ENCODE measurements at regions not wholly inside any gene's neighbourhood (a gene's known extent, or its start where the extent isn't known, plus 50 kb on each side); places are given as distances from the start of the nearest gene placed in this dataset.
"Not testable (repeated sequence)": the region's sequence is repeated elsewhere in the genome, so short reads cannot be mapped to it uniquely, and the experiment has no call there.

DNA sequence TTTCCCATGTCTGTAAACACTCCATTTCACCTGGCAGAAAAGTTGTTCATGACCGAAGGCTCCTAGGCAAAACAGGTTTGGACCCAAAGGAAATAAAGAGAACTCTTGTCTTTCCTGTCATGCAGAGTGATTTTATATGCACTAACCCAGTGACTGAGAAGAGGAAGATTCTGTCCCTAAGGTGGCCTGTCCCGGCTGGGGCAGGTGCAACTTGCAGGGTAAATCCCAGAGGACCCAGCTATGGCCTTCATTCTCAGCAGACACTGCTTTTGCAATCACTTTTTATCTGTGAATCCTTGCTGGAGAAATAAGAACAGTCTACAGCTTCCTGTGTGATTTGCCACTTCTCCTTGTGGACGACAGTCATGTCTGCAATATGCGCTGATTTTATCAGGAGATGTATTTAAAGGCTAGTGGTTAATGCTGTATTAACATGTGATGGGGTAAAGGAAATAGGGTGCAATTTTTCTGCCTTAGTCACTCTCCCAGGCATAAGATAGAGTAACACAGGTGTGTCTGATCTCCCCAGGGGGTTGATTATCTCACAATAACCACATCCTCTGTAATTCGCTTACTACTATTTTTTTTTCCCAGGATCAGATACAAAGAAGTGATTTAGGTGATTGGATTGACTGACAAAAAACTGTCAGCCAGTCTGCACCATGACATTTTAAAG is 696.8 kb upstream of the SOX9 start:
- DNase-seq, result peak; percentile 85

DNA sequence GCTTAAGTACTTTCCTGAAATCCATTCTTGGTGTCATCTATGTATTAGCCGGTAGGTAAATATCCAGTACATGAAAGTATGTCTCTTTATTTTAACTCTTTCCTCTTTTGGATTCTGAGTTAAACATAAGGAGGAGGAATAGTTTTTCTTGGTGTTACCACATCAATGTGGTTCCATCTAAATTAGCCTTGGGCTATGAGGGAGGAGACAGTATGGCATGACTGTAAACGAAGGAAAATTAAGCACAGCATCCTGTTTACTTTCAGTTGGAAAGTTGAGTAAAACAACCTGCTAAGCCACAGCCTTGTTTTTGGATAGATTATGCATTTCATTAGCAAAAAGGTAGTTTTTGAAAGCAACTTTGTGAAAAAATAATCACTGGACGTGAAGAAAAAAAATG is 693.0 kb upstream of the SOX9 start:
- peak; percentile 20 for DNase-seq

DNA sequence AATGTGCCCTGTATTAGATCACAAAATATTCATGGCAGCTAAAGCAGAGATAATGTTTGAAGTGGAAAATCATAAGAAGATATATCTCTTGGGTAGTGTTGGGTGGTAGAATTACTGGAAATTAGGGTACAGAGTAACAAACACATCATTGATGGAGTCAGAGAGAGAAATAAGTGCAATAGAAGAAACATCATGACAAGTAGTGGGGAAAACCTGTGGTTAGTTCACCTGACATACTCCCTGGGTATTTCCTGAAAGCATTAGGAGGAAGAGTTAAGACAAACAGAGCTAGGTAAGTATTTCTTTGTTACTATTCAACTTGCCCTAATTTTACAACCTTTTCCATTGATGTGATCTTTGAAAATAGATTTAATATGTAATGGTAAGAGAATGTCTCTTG is 691.9 kb upstream of the SOX9 start:
- no peak for DNase-seq

DNA sequence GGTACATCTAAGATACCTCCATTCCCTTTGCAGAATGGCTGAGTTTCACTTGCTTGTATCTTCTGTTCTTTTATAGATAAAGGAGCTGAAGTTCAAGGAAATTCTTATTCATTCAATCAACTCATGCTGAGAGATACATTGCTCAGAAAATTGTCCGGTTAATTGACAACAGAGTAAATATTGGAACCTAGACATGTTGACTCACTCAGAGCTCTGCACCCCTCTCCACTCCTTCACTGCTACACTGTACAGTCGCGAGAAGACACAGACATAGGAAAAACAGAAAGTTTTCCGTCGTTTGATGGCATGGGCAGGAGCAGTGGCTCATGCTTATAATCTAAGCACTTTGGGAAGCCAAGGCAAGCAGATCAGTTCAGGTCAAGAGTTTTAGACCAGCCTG is 690.5 kb upstream of the SOX9 start:
- no peak for DNase-seq

DNA sequence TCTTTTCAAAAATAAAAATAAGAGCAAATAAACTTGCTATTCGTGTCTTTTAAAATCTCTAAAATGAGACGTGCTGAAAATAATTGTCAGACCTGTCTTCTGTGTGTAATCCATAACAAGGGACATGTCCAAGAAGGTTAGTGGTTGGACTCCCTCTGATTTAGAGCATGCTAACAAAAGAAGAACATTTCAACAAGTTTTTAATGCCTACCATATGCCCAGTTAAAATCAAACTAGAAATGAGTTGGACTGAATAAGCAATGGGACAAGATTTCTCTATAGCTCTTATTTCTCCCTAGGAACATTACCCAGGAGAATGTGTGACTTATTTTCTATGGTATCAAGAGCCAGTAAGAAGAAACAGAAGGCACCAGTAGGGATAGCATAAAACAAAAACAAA is 689.7 kb upstream of the SOX9 start:
- DNase-seq, result no peak

DNA sequence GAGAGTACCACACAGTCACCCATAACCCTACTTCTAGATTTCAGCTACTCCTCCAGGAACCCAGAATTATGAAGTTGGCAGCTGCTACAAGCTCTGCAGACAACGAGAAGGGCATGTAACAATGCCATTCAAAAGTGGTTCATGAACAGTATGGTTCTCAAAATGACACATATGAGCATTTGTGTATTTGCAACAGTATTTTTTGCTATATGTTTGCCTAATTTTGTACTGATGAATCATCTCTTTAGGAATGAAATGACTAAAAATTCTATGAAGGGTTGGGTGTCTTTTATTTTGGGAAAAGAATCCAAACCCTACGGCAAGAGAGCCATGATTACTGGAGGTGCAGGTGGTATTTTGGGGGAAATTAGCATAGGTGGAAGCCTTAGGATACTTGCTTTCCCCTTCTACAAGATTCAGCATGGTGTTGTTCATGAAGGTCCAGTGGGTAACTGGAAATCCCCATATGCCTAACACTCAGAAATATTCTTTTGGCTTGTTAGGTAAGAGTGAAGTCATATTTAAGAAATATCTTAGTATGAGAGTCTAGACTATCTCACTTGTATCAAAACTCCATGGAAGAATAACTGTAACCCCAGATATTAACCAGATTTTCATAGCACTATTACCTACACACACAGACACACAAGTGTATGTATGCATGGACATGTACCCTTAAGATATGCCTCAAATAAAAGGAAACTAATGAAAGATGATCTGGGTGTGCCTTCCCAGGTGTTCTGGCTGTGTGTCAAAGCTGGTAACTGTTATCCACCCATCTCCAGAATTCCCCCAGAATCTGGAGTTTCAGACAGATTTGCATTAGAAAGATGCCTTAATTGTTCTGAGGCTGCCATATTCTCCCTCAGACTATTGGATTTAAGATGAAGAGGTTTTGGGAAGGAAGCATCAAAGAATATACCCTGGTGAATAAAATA is 688.2 kb upstream of the SOX9 start:
- DNase-seq, result peak; percentile 16

DNA sequence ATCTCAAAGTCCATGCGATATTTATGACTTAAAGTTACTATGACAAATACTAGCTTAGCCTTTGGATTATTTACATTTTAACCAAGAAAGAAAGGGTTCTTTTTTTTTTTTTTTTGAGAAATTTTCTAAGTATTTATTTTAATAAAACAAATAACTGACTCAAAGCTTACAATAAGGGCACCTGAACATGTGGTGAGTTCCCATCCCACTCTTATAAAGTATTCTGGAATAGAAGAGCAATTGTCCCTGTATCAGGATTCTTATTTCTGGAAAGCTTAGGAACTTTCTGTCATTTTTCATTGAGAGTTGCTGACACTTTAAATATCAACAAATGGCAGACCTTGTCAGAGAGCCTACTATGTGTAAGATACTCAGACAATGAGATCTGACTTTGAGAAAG is 686.1 kb upstream of the SOX9 start:
- DNase-seq, result no peak

DNA sequence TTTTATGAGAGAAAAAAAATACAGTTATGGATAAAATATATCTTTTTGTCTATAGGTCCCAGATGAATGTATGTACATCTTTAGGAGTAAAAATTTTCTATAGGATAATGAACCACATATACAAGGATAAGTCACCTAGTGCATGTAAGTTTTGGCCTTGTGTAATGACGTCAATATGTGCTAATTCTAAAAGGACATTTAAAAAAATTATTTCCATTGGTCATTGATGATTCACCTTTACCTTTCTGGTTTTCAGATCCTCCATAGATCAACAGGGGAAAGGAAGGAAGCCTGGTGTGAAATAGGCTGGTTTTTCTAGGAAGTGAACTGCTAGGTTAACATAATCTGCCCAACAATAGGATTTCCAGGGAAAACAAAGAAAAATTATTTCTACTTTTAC is 684.3 kb upstream of the SOX9 start:
- DNase-seq, result no peak

DNA sequence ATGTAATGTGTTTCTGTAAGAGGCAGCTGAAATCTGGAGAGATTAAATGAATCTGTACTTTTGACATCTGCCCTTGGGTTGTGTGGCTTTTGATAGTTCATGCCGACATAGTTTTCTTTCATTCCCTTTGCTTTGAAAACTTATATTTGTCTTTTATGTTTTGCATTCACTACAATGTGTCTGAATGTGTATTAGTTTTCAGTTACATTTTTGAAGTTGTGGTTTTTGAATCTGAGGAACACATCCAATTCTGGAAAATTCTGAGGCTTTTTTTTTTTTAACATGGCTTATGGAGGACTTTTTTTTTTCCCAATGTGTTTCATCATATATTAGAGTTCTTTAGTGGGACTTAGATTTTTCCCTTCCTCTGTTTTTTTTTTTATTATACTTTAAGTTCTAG is 683.7 kb upstream of the SOX9 start:
- DNase-seq, result no peak

DNA sequence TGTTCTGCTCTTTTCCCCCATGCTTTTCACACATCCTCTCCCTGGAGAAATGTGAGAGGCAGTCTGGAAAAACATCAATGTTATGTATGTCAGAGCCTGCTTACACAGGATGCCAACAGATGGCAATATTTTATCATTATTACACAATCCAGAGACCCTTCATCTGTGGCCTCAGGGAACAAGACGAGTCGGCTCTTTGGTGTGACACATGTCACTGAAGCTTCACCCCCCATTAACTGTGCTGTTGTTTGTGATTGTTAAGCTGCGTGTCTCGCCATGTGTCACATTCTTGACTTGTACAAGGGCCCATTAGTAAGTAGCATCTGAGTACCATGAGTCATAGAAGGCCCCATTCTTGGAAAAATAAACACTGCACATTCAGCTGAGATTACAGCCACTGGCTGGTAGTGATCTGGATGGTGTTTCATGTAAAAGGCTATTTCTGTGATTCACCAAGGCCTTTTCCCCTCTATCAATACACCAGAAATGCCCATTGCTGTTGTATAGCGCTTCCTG is 682.1 kb upstream of the SOX9 start:
- peak; percentile 98 for DNase-seq

DNA sequence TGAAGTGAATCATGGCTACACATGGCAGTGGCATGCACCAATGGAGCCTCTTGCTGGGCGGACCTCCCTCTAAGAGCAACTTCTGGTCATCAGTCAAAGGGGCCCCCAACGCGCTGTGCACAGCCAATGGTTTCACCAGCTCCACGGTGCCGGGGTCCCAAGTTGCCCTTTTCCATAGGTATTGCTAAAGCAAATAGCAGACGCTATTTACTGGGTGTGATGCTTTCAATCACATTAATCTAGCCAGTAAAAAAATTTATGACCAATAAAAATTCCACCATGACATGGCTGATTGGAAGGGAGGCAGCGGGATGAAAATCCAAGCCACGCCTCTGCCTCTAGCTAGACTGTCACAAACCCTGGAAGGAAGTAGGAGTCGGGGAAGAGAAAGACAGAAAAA is 680.3 kb upstream of the SOX9 start:
- no peak for DNase-seq

DNA sequence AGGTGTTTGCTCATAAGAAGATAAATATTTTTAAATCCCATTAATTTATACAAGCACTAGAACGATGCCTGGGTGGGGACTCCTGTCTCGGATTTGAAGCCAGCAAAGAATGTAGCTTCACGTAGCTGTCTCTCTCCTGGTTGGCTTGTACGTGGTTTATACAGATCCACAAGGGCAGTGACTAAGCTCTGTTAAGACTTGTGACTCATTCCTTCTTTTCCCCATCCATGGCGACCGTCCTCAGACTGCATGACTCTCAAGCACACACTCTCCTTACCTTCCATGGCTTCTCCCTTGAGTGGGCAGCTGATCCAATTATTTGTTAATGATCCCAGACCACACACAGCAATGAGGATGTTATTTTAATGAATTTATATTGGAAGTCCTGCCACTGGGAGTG is 679.7 kb upstream of the SOX9 start:
- DNase-seq, result peak; percentile 90

DNA sequence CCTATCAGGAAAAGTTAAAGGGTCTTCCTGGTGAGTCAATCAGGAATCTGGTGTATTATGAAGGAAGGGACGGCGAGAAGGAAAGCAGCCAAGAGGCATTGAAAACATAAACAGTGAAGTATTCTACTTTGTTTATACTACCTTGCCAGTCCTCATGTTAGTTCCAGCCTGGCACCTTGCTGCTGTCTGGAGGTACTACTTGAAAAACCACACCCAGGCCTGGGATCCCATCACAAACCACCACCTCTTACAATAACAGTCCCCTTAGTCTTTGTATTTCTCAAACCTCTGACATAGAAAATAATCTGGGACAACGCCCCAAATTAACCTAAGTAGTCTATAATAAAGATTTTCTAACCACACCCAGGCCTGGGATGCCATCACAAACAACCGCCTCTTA is 676.7 kb upstream of the SOX9 start:
- DNase-seq, result no peak

DNA sequence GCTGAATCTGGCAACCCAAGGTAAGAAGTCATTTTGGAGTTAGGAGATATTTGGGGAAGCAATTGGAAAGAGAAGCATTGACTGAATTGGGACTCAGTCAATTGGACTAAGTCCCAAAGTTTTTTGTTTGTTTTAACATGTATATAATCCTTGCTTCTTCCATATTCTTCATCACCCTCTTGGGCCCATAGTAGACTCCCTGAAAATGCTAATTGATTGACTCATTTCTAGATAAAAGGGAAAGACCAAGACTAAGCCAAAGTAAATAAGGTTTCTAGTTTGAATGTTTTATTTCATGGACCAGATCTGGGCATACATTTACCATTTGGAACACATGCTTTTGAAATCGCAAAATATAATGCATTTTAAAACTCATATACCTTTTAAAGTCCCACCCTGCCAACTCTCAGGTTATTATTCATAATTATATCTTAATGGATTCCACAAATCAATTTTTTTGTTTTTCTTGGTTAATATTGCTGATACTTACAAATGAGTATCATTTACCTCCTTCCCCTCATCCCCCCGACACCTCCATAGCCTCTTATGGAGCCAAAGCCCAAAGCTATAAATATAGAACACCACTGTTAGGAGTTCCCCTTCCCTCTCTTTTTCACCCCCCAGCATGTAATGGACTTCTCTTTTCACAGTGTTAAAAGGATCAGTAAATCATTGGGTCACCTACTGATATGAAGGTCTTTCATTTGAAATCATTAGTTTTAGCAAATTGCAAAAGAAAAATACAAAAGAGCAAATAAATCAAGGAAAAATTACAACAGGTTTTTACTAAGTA is 674.0 kb upstream of the SOX9 start:
- no peak for DNase-seq

DNA sequence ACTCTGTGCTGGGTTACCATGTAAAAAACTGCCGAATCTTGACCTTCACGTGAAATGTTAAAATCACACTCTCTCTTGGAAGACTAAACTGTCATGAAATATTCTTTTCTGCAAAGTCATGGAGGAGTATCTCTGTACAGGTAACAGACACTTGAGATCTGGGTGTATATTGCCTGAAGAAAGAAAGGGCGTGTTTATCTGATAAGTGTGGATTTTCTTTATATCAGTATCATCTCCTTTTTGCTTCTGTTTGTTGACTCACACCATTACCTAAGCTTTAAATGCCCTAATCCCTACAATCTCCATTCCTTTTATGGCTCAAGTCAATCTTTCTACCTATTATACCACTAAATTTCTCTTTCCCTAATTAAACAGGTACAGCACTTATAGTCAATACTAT is 673.2 kb upstream of the SOX9 start:
- no peak for DNase-seq

DNA sequence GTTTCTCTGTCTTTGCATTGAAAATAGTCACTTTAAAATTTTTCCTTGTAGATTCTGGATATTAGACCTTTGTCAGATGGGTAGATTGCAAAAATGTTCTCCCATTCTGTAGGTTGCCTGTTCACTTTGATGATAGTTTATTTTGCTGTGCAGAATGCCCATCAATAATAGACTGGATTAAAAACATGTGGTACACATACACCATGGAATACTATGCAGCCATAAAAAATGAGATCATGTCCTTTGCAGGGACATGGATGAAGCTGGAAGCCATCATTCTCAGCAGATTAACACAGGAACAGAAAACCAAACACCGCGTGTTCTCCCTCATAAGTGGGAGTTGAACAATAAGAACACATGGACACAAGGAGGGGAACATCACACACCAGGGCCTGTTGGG is 670.2 kb upstream of the SOX9 start:
- DNase-seq, result not testable (repeated sequence)

DNA sequence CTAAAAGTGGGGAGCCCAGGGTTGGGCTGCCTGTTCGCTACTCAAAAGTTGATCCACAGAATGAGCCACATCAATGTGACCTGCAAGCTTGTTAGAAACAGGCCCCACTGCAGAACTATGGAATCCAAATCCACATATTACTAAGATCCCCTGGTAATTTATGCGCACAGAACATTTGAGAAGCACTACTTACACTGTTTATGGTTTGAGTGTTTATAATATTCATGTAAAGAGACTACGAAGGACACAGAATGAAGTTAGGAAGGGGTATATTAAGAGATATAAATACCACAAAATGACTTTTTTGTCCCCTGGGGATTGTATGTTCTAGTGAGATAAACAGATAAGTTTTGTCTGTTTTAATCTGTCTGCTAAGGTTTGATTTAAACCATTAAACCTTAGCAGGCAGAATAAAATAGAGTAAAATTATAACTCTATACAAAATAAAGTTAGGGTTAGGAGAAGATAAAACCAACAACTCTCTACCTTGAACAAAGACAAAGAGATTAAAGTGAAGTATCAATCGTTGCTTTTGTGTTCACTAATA is 666.9 kb upstream of the SOX9 start:
- no peak for DNase-seq

DNA sequence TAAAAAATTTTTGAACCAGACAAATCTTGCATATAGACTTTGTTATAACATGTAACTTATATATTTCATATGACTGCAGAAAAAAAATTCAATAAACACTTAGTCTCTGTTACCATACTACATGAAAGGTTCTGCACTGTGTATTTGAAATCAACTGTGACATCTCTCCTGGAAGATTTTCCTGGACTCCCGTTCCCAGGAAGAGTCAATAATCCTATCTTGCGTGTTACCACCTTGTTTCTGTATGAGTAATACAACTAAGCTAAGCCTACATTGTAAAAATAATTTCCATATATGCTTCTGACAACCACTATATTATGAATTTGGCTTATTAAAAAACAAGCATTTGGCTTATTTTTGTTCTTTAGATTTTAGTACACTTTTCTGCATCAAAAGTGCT is 665.6 kb upstream of the SOX9 start:
- no peak for DNase-seq

DNA sequence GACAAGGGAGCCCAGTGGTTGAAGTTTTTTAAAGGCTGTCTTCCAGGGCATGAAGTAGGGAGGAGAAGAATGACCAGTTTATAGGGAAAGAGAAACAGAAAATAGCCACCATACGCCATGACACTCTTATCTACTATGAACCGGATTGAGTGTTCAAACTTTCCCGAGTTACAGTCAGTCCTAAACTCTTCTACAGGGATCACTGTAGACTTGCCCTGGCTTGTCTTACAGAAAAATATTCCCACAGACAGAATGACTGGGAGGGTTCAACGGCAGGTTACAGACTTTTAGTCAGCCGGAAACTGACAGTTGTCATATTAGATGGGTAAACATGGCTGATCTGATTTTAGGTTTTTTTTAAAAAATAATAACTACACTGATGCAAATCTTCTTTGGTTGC is 662.5 kb upstream of the SOX9 start:
- no peak for DNase-seq

DNA sequence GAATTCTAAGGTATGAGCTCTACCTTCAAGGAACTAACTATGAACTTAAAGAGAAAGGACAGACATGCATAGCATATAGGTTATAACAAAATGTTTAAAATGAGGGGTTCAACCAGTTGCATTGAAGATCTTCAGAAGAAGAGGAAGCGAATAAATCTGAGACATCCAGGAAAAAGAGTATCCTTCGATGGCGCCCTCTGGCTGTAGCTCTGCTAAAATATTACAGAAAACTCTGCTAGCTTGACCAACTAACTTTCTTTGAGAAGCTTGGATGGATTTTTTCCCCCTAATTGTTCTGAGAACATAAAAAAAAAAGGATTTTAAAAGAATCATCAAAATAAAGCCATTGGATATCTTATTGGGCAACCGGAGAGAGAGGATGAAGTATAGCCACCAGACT is 659.9 kb upstream of the SOX9 start:
- peak; percentile 43 for DNase-seq

DNA sequence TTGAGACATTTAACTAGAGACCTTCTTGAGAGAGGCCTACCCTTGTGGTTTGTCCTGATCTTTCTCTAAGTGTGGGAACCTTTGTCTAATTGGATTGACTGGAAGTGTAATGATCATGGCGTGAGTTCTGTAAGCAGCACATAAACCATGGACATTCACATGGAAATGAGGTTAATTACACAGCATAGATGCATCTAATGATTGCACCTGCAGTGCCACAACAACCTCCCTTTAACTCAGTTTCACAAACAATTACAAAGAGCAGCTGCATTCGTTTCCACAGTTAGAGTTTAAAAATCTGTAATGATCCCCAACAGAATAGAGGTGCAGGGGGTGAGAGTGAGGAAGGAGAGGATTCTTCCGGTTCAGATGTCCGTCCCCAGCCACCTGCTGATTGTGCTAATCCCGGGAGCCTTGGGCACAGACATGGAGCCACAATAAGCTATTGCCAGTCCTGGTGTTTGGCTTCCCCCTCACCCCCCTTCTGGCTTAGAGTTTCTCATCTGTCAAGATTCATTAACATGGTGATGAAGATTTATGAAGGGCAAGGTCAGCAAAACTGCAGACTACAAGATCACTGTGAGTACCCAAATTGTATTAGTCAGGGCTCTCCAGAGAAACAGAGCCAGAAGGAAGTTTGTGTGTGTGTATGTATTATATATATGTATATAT is 659.2 kb upstream of the SOX9 start:
- DNase-seq, result no peak

DNA sequence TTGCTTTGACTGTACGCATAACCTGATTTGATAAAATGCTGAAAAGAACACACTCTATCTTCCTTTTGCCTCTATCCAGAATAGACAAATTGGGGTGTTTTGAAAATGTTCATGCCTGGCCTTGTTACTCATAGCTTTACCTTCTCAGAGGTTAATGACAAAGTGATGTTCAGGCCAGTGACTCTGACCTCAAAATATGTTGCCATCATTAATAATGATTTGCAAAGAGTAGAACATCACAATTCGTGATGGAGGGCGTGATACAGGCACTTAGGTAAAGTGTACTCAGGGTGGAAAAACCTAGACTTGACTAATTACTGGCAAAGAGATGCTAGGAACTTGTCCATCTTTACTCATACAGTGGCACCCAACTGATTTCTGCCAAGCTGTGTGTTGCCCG is 656.6 kb upstream of the SOX9 start:
- no peak for DNase-seq

DNA sequence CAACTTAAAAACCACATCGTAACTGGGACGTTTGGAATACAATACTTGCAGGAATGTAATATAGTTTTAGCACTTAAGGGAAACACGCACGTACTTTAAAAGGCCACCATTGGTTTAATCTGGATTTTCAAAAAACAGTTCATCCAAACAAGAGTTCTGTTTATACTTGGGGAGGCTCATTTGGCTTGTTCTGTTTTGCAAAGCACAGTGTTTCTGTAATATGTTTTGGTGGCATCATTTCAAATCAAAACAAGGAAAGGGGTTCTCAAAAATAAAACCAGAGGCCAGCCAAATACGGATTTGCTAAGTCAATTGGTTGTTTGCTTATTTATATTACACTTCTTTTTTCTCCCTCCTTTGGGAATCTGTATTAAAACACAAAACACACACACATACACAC is 656.1 kb upstream of the SOX9 start:
- DNase-seq, result no peak

Data from EL (cell line).